Skeletal muscle tissue (tissue), 3 donors: ENCODE measurements at regions not wholly inside any gene's neighbourhood (a gene's known extent, or its start where the extent isn't known, plus 50 kb on each side); places are given as distances from the start of the nearest gene placed in this dataset.
"Not testable (repeated sequence)": the region's sequence is repeated elsewhere in the genome, so short reads cannot be mapped to it uniquely, and the experiment has no call there.

ENCODE experiments used
- H3K27ac ChIP-seq: one replicate; pipeline ENCODE4 v1.7.0; 2013; ENCODE audit warnings: mild to moderate bottlenecking, low read depth, low read length, inconsistent platforms
- H3K27me3 ChIP-seq, 3 donors: one replicate each; pipeline ENCODE4 v1.7.0; 2013; ENCODE audit warnings: low read length in 3 of 3; ENCODE audit not compliant: control insufficient read depth in 3 of 3, insufficient read depth in 3 of 3
- H3K36me3 ChIP-seq, 3 donors: one replicate each; pipeline ENCODE4 v1.7.0; 2013; ENCODE audit warnings: low read length in 3 of 3; ENCODE audit not compliant: control insufficient read depth in 3 of 3, insufficient read depth in 3 of 3
- H3K4me1 ChIP-seq, 3 donors: one replicate each; pipeline ENCODE4 v1.7.0; 2013; ENCODE audit warnings: low read length in 3 of 3, mild to moderate bottlenecking in 3 of 3; ENCODE audit not compliant: control insufficient read depth in 3 of 3, insufficient read depth in 3 of 3
- H3K4me3 ChIP-seq, 3 donors: one replicate each; pipeline ENCODE4 v1.7.0; 2013; ENCODE audit warnings: low read length in 3 of 3
- H3K9ac ChIP-seq, 3 donors: one replicate each; pipeline ENCODE4 v1.7.0; 2013; ENCODE audit warnings: low read length in 3 of 3, mild to moderate bottlenecking in 3 of 3, moderate library complexity in 2 of 3, low read depth in 1 of 3
- H3K9me3 ChIP-seq, 3 donors: one replicate each; pipeline ENCODE4 v1.7.0; 2013; ENCODE audit warnings: low read length in 3 of 3; ENCODE audit not compliant: control insufficient read depth in 3 of 3
- donor health status: Osteomylitis.

DNA sequence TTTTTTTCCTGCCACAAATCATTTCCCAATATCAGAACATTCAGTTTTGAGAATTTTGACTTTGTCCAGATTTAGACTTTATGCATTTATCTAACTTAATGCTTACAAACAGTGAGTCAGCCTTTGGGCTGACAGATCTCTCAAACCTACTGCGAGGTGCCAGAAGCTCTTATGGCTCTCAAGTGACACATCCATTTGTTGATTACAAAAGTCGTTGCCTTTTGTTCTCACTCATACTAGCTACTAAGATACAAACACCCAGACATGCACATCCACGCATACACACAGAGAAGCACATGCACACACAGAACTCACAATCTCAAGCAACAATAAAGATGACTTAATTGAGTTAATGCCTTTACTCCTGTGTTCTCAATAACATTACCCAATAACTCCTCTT lies 1147.5 kb downstream of the DIAPH3 start:
- Histone ChIP-seq H3K9me3 (no peaks in the 10 kb centered on the region), H3K27me3 (no peaks in the 10 kb centered on the region), H3K36me3 (no peaks in the 10 kb centered on the region), H3K27ac (no peak overlapping the region), H3K4me3 (no peak overlapping the region), H3K9ac (no peak overlapping the region), H3K4me1 (no peaks in the 10 kb centered on the region)

DNA sequence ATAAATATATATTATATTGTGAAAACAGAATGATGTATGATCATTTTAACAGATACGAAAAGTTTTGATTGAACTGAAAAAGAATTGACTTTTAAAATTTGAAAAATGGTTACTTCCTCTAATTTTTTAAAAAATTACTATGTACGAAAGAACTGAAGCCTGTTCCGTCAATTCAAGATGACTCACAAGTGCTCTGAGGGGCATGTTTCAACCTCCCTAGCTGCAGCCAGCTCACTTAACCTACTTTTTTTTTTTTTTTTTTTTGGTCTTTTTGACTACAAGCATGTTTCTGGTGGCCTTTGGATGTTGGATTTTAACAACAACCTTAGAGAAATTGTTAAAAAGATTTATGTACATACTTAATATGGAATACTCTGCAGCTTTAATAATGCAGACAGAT lies 1139.3 kb downstream of the DIAPH3 start:
- no peaks in the 10 kb centered on the region for H3K27me3 ChIP-seq
- H3K9me3 ChIP-seq: no peaks in the 10 kb centered on the region
- H3K9ac ChIP-seq: no peak overlapping the region
- H3K27ac ChIP-seq: no peak overlapping the region
- no peaks in the 10 kb centered on the region for H3K36me3 ChIP-seq
- no peaks in the 10 kb centered on the region for H3K4me1 ChIP-seq
- no peak overlapping the region for H3K4me3 ChIP-seq

DNA sequence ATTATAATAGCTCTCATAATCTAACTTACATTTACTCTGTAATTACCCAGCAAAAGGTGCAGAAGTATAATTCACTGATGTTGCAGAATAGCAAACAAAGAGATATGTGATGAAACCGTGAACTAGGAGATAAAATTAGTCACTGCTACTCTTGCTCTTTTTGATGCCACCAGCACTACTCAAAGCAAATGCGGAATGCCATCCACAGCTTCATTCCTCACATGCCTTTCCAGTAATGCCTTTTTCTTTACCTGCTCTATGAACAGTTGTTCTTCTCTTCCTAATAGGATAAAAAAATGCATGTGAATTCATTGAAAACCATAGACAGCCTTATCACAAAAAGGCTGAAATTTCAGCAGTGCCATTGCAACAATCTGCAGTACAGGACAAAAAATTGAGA lies 1129.5 kb downstream of the DIAPH3 start:
- Histone ChIP-seq H3K4me1 (no peaks in the 10 kb centered on the region), H3K9me3 (no peaks in the 10 kb centered on the region)

DNA sequence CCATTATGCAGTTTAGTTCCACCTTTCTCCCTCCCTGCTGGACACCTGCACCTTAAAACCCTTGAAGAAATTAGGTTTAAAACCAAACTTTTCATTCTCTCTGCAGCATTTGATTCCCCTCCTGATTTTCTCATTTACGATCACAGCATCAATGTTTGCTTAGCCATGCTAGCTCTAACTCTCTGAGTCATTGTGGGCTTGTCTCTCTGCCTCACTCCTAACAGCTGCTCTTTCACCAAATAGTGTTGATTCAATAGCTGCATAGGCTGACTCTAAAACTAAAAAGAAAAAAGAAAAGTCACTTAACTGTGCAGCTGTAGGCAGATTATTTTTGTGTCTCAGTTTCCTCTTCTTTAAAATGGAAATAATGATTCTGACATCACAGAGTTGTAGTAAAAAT lies 1124.9 kb downstream of the DIAPH3 start:
- Histone ChIP-seq H3K9ac (no peak overlapping the region), H3K4me3 (no peak overlapping the region), H3K9me3 (no peaks in the 10 kb centered on the region)

More for the DNA sequence above, 1129.5 kb downstream of the DIAPH3 start:
- Histone ChIP-seq H3K9ac (no peak overlapping the region), H3K4me3 (no peak overlapping the region), H3K27me3 (no peaks in the 10 kb centered on the region), H3K27ac (no peak overlapping the region), H3K36me3 (no peaks in the 10 kb centered on the region)

DNA sequence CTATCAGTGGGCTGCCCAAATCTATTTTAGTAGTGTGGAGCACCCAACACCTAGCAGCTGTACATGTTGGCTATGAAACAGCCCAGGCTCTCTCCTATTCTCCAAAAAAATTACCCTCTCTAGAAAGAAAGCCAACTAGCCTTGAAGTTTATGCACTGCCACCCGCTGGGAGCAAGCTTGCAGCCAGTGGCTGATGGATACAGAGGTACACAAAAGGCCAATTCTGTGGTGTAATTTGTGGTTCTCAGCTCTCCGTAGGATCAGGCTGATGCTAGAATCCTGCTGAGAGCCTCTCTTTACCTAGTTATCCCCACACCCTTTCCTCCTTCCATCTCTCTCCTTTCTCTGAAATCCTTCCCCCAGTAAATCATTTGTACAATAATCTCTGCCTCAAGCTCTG lies 1120.7 kb downstream of the DIAPH3 start:
- Histone ChIP-seq H3K36me3 (no peaks in the 10 kb centered on the region), H3K27me3 (no peaks in the 10 kb centered on the region), H3K4me3 (no peak overlapping the region)

More for the DNA sequence above, 1124.9 kb downstream of the DIAPH3 start:
- Histone ChIP-seq H3K4me1 (no peaks in the 10 kb centered on the region), H3K27ac (no peak overlapping the region), H3K27me3 (no peaks in the 10 kb centered on the region), H3K36me3 (no peaks in the 10 kb centered on the region)

DNA sequence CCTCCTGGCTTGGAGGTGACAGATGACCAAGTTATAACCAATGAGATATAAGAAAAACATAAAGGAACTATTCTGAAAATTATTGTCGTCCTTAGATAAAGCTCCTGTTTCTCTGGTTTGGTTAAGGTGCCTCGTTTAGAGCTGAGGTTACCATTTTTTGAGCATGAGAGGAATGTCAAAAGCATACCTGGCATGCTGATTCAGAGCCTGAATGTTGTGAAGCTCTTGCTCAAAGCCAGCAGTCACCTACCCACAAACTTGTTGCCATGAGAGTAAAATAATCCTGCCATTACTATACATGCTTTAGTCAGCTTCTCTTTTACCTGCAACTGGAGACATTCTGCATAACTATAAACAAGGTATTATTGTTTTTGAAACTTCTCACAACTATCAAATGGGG lies 1116.2 kb downstream of the DIAPH3 start:
- H3K27me3 ChIP-seq: no peaks in the 10 kb centered on the region
- H3K9ac ChIP-seq: no peak overlapping the region
- no peaks in the 10 kb centered on the region for H3K4me1 ChIP-seq
- H3K36me3 ChIP-seq: no peaks in the 10 kb centered on the region
- H3K9me3 ChIP-seq: no peaks in the 10 kb centered on the region
- H3K27ac ChIP-seq: no peak overlapping the region
- H3K4me3 ChIP-seq: no peak overlapping the region

More for the DNA sequence above, 1120.7 kb downstream of the DIAPH3 start:
- Histone ChIP-seq H3K27ac (no peak overlapping the region), H3K4me1 (no peaks in the 10 kb centered on the region), H3K9ac (no peak overlapping the region), H3K9me3 (no peaks in the 10 kb centered on the region)

DNA sequence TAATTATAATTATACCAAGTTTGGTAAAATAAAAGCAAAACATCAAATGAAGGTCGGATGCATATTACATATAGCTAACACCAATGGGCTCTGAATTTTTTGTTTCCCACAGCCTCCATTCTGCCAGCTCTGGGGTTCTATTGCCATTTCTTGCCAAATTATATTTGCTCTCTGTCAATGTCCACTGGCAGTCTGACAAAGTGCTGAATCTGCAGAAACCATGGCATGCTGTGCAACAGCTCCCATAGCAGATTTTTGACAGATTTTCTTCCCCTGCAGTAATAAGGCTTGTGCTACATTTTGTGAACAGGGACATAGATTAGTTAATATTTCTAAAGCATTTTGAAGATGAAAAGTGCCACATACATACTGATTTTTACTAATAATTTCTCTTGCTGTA lies 1102.1 kb downstream of the DIAPH3 start:
- H3K27ac ChIP-seq: no peak overlapping the region

DNA sequence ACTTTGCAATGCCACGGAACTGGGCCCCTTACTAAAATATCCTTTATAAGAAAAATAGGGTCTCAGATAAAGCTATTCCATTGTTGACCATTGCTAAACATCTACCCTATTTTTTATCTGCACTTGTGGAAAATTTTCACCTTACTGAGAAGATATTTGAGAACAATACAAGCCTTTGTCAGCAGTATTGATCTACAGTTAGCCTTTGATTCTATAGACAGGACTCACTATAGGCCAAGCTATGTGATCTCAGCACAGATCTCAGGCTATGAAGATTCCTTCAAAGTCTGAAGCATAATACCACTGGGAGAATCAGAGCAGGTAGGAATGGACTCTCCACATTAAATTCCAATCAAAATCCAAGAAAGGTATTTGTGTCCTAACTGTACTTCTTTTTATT lies 1099.7 kb downstream of the DIAPH3 start:
- no peaks in the 10 kb centered on the region for H3K36me3 ChIP-seq
- H3K27ac ChIP-seq: no peak overlapping the region
- no peak overlapping the region for H3K4me3 ChIP-seq
- no peaks in the 10 kb centered on the region for H3K4me1 ChIP-seq
- no peaks in the 10 kb centered on the region for H3K9me3 ChIP-seq
- H3K27me3 ChIP-seq: no peaks in the 10 kb centered on the region
- H3K9ac ChIP-seq: no peak overlapping the region

More for the DNA sequence above, 1102.1 kb downstream of the DIAPH3 start:
- Histone ChIP-seq H3K9ac (no peak overlapping the region), H3K4me3 (no peak overlapping the region), H3K4me1 (no peaks in the 10 kb centered on the region), H3K36me3 (no peaks in the 10 kb centered on the region), H3K27me3 (no peaks in the 10 kb centered on the region), H3K9me3 (no peaks in the 10 kb centered on the region)

DNA sequence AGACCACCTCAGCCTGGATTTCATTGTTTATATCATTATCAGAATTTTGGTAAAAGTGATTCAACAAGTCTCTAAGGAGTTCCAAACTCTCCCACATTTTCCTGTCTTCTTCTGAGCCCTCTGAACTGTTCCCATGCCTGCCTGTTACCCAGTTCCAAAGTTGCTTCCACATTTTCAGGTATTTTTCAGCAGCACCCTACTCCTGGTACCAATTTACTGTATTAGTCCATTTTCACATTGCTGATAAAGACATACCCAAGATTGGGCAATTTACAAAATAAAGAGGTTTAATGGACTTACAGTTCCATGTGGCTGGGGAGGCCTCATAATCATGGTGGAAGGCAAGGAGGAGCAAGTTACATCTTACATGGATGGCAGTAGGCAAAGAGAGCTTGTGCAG lies 1087.3 kb downstream of the DIAPH3 start:
- not testable (repeated sequence) for H3K9ac ChIP-seq, H3K27me3 ChIP-seq, H3K4me3 ChIP-seq, H3K4me1 ChIP-seq, H3K27ac ChIP-seq, H3K9me3 ChIP-seq, H3K36me3 ChIP-seq

DNA sequence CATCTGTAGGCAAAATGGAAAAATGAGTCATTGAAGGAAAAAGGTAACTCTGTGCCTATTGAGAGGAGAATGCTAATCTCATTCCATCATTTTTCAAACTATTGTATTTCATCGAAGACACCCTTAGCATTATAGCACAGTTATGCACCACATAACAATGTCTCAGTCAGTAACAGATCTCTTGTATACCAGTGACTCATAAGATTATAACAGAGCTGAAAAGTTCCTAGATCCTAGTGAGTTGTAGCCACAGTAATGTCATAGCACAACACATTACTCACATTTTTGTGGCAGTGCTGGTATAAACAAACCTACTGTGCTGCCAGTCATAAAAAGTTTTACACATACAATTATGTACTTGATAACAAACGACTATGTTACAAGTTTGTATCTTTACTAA lies 1077.6 kb downstream of the DIAPH3 start:
- Histone ChIP-seq H3K27me3 (no peaks in the 10 kb centered on the region), H3K27ac (no peak overlapping the region), H3K4me1 (no peaks in the 10 kb centered on the region), H3K4me3 (no peak overlapping the region), H3K9me3 (no peaks in the 10 kb centered on the region), H3K9ac (no peak overlapping the region), H3K36me3 (no peaks in the 10 kb centered on the region)

DNA sequence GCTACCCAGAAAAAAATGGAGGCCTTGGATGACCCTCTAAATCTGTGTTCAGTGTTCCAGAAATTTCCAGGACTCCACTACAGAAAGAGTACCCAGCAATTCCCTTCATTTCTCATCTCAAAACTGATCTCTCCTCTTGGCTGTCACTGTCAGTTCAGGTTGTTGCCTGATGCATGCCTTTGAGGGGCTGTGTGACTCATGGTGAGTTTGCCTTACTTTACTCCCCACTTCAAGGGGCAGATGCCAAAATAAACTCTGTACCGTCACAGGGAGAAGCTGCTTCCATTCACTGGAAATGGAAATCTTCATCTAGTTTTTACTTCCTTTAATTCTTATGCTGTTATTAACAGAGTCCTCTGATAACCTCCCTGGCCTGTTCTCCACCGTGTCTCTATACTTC lies 1075.0 kb downstream of the DIAPH3 start:
- H3K36me3 ChIP-seq: no peaks in the 10 kb centered on the region
- no peaks in the 10 kb centered on the region for H3K4me1 ChIP-seq
- no peaks in the 10 kb centered on the region for H3K27me3 ChIP-seq
- no peak overlapping the region for H3K4me3 ChIP-seq
- no peak overlapping the region for H3K9ac ChIP-seq
- H3K27ac ChIP-seq: no peak overlapping the region
- H3K9me3 ChIP-seq: no peaks in the 10 kb centered on the region
